Amniotic epithelial cell (primary cell): ENCODE measurements at regions not wholly inside any gene's neighbourhood (a gene's known extent, or its start where the extent isn't known, plus 50 kb on each side); places are given as distances from the start of the nearest gene placed in this dataset.

Source experiments
- DNase-seq: peaks from one replicate; pipeline ENCODE4 v3.0.0-alpha.2; 2010; ENCODE audit warnings: low read depth

DNA sequence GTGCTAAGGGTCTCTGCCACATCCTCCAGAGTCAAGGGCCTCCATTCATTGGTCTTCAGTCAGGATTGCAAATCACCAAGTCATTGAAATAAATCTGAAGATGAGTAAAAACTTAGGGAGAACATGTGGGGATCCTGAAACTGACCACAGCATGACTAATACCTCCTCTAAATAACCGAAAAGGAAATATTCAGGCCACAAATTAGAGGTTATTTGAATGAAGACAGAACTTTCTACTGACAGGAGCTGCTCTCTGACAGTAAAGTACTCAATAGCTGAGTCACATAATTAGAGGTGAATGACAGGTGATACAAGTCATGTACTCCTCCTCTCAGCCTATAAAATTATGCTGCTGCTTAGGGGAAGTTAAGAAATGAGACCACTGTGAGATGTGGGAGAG, 240.2 kb upstream of the F9 start:
- no peak for DNase-seq

DNA sequence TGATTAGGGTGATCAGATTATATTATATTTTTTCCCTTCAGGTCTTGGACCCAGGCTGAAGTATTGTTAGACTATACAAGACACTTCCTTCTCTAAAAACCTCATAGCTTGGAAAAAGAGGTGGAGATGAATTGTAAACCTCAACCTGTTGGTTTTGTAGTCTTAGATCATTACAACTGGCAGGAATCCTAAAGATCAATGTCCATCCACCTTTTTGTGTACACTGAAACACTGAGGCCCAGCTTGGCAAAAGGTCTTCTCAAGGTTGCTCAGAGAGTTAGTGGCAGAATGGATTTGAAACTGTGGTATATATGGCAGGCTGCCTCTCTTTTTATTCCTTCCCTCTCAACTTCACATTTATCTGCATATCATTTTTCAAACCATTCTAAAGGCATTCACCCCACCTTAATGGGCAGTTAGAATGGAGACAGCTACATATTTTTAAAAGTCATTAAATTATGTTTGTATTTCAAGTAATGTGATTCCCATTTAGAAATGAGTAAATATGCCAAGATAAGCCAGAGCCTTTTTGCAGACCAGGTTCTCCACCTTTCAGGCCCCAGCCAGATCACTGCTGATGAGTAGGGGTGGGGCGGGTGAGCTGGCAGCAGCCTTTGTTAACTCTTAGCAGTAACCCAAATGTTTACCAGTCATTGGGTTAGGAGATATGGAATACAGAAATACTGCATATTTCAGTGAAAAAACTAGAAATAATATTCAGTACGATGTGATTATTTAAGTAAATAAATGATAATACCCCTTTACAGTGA, 243.2 kb upstream of the F9 start:
- no peak for DNase-seq

GRCh38 chrX:139286342-139286741, 244.2 kb upstream of the F9 start:
- DNase-seq: no peak

DNA sequence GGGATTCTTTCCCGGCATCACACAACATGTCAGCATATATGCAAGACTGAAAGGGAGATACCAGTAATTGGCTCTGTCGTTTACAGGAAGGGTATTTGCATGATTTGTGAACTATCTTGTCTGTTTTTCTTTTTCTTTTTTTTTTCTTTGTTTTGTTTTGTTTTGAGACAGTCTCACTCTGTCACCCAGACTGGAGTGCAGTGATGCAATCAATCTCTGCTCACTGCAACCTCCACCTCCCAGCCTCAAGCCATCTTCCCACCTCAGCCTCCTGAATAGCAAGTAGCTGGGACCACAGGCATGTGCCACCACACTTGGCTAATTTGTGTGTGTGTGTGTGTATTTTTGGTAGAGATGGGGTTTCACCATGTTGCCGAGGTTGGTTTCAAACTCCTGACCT, 262.7 kb upstream of the F9 start:
- no peak for DNase-seq

DNA sequence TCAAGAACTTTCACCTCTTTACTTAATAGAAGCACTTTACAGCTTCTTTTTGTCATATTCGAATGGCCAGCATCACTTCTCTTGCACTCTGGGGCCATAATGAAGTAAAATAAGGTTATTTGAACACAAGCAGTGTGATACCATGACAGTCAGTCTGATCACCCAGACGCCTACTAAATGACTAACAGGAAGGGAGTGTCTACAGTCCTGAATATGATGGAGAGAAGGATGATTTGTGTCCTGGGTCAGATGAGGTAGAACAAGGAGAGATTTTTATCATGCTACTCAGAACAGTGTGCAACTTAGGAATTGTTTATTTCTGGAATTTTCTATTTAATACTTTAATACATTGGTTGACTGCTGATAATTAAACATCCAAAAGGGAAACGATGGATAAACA, 284.2 kb upstream of the F9 start:
- DNase-seq: no peak

GRCh38 chrX:139237141-139237540, 293.4 kb upstream of the F9 start:
- no peak for DNase-seq

- DNase-seq: no peak
These were observed 295.6 kb upstream of the F9 start for GRCh38 chrX:139234898-139235297.

DNA sequence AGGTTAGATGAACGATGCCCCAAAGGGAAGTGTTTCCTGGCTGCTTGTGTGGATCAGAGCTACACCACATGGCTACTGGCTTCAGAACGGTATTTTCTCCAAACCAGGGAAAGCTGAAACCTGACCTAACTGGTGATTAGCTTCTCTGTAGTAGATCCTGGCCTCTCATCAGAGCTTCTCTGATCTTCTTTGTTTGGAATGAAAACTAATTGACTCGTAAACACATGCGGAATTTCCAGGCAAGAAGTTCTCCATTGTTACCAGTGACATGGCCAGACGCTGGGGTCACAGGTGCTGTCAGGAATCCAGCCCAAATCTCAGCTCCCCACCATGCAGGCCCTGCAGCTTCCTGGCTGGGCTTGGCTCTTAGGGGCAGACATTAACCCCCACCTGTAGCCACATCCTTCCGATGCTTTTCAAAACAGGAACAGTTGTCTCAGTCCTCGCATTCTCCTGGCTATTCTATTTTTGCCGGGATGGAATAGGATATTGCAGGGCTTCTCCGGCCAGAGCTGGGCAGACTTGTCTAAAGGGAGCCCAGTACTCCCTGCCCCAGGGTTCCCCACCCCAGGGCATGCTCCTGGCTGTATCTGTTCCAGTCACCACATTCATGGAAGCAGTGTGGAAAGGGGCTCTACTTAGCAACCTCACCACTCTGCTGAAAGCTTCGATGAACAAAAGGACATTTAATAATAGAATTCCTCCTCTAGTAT, 305.4 kb upstream of the F9 start:
- DNase-seq: no peak

- DNase-seq: no peak
These were observed 307.9 kb upstream of the F9 start for GRCh38 chrX:139222511-139223200.

DNA sequence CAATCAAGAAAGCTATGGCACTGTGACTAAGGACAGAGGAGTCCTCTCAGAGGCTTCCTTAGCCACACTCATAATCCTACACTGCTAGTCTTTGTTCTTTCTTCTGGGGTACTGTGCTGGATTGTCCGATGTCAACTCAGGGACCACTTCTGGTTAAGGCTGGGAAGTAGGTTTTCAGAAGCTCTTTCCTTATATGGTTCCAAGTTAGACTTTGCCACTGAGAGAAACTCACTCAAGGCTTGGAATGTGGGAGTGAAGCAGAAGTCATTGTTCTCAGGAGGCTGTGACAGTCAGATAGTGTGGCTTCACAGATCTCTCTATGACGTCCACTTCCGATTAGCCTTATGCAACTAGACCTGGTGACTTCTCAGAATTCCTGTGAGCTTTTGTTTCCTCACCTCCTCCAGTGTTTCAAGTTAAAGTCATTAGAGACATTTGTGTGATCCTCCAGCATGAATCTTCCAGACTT, 317.3 kb upstream of the F9 start:
- DNase-seq: no peak

- DNase-seq: no peak
These were observed 318.9 kb upstream of the F9 start for GRCh38 chrX:139211568-139212182.

- no peak for DNase-seq
These were observed 321.2 kb upstream of the F9 start for GRCh38 chrX:139209342-139209741.

- DNase-seq: no peak
These were observed 322.9 kb upstream of the F9 start for GRCh38 chrX:139207655-139208054.

DNA sequence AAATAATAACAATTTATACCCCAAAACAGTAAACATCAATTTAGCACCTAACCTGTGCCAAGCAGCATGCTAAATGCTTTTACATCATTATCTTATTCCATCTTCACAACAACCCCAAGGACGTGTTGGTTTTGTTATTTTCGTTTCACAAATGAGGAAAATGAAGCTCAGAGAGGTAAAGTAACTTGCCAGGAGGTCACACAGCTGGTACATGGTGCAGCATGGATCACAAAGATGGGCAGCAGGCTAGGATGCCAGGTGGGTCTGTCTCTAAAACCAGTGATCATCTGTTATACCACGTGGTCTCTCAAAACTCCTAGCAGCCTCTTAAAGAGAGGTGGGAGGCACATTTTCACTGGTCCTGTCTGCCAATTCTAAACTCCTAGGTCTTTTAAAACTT, 323.6 kb upstream of the F9 start:
- DNase-seq: no peak

DNA sequence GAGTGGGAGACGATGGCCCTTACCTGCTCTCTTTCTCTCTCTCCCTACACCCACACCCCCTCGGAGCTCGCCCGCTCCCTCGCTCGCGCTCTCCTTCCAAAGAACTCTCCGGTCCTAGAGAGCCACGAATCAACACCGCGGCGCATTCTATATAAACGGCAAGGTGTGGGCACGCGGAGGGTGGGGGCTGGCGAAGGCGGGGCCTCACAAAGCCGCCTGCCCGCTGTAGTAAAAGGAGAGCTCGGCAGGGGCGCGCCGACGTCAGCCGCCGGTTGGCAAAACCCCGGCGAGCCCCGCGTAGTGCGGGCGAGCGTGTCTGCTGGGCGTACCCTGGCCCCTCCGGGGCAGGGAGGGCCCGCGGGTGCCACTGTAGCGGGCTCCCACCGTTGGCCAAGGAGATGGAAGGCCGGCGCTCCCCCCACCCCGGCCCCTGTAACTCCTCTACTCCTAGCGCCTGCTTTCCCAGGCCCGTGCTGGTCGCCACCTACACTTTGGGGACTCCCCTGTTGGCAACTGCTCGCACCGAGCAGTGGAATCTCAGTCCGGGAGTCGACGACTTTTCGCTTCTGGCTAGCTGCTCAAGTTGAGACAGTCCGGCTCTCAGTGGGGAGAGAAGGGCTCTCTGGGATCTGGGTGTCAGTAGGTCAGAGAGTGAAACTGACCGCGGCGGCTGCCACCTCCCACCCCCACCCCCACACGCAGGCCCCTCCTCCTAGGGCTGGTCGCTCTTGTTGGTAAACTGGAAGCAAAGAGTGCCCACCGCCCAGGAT, 325.5 kb upstream of the F9 start:
- DNase-seq: no peak

GRCh38 chrX:139204571-139204897, 326.0 kb upstream of the F9 start:
- DNase-seq: no peak

DNA sequence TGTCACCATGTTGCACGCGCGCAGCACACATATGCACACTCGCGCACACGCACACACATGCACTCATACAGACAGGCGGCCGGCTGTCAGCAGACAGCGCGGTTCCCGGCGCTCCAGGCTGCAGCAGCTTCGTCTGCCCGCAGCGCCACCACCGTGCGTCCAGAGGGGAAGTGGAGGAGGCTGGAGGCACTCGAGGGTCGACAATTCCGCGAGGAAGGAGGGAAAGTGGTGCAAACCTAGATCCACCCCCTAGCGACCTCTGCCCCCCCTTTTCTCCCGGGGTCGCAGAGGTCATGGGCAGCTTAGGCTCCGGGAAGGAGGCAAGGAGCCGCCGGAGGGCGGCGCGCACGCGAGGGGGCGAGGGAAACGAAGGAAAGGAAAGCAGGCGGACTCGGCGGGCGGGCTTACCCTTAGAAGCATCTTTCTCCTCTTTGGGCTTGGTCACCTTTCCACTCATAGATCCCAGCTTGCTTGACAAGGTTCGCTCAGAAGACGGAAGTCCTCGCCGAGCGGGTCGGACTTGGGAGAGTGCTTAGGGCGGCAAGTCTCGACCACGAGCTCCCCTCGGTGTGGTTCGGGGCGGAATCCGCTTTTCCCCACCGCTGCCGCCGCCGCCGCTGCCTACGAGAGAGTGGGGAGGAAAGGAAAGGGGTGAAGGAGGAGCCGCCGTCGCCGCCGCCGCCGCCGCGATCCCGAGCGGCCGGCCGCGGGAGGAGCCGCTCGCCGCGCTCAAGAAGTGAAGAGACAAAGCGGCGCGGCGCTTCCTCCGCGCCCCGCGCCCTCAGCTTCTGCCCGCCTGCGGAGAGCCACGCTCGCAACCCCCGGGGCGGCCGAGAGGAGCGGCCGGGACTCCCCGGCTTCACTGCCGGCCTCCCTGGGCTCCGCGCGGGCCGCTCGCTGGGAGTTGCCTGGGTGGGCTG, 326.6 kb upstream of the F9 start:
- no peak for DNase-seq

DNA sequence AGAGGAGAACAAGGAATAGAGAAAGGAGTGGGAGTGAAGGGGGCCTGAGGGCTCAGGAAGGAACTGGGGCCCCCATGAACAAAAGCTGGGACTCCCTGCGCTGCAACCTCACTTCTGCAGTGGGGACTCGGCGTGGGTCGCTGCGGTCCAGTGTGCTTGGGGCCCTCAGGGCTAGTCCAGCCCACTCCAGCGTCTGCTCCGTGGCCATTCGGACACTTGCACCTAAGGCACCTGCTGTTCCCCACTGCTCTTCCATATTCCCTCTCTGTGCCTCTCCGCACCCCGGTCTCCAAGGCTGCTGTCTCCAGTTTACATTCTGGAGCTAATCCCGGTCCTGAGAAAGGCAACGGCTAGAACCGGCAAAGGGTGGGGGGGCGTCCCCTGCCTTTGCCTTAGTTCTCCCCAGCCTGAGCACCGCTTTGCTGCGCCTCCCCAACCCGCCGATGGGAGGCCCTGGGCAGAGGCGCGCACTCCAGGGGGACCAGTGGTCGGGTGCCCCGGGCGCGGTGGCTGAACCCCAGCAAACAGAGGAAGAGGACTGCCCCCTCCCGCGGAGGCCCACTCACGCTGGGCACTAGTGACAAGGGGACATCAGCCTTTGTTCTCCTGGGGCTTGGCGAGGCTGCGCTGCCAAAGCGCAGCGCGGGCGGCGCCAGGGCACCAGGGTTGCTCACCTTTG, 327.7 kb upstream of the F9 start:
- no peak for DNase-seq

DNA sequence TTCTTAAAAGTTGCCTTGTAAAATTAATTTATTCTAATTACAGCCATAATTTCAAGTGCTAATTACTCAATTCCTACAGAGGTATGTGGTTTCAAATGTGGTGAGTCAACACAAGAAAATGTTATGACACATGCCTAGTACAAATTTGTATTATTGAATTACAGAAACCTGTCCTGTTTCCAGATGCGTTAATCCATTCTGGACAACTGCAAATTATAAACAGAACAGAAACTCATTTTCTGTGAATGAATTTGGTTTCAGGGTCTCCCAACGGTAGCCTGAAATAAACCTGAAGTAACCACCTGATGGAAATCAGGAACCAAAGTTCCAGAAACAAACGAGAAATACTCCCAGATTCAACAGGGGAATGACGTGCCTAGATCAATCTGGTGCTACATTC, 328.6 kb upstream of the F9 start:
- DNase-seq: no peak

DNA sequence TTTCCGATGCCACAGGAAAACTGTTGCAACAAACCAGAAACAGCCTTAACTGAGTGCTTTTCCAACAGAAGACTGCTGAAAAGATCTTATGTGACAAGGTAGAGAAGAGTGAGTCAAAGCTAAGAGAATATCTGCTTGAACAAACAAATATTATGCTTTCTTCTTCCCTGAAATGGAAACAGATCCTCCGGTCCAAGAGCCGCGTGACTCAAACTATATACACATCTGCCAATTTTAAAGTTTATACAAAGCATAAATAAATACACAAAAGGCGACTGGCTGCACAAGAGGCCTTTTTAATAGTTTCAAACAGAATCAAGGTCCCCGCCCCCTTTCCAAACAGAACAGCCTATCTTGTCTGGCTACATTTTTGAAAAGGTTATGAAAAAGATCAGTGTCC, 329.7 kb upstream of the F9 start:
- no peak for DNase-seq
